HCT116 (cell line): ENCODE measurements at regions not wholly inside any gene's neighbourhood (a gene's known extent, or its start where the extent isn't known, plus 50 kb on each side); places are given as distances from the start of the nearest gene placed in this dataset.

Experiments
- CEBPB ChIP-seq: IDR thresholded peaks from 2 replicates; pipeline ENCODE4 v1.6.1; 2012; ENCODE audit warnings: low read depth
- EGR1 ChIP-seq: IDR thresholded peaks from 2 replicates; pipeline ENCODE4 v1.6.1; 2012; ENCODE audit warnings: low read depth
- EZH2 ChIP-seq: fragments of 200-600 bp; sonication (generic); IDR thresholded peaks from 2 replicates; pipeline ENCODE4 v1.6.1; 2017; ENCODE audit warnings: antibody characterized with exemption, mixed run types
- TF ChIP-seq, protein P1 (sequence below): IDR thresholded peaks from 2 replicates; pipeline ENCODE4 v1.6.1; 2012; ENCODE audit warnings: low read depth
- TF ChIP-seq, protein P2 (sequence below), 3 experiments: fragments of 200-600 bp in 1 of 3; sonication (generic) in 1 of 3; IDR thresholded peaks in 2 of 3; conservative IDR thresholded peaks in 1 of 3; 2 replicates each; pipeline ENCODE4 v1.5.1; 2012 to 2017; ENCODE audit warnings: low read depth in 2 of 3, low read length in 2 of 3, antibody characterized with exemption in 1 of 3, borderline replicate concordance in 1 of 3, control low read depth in 1 of 3, mild to moderate bottlenecking in 1 of 3, mixed read lengths in 1 of 3, mixed run types in 1 of 3, moderate library complexity in 1 of 3; ENCODE audit not compliant: insufficient read depth in 1 of 3

DNA sequence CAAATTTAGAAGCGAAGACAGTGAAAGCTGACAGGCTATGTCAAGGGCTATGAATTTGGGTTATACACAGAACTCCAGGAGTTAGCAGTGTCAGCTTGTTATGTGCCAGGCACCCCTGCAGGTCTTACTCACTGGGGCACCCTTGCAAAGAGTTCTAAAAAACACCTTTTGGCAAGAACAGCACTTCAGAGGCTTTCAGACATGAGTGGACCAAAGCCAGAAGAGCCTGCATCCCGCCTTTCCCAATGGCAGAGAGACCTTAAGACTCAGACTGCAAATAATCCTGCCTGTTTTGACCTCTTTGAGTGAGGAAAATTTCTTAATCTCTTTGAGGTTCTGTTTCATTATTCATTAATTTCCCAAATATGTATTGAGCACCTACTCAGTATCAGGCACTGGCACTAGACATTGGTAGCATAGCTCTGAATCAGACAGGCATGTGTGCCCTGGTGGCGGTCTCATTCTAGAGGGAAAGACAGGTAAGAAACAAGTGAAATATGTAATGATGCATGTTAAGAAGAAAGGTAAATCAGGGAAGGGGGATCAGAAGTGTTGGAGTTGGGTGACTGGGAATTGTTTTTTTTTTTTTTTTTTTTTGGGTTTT, 280.0 kb downstream of the KBTBD8 start:
- TF ChIP-seq, protein P1, sequence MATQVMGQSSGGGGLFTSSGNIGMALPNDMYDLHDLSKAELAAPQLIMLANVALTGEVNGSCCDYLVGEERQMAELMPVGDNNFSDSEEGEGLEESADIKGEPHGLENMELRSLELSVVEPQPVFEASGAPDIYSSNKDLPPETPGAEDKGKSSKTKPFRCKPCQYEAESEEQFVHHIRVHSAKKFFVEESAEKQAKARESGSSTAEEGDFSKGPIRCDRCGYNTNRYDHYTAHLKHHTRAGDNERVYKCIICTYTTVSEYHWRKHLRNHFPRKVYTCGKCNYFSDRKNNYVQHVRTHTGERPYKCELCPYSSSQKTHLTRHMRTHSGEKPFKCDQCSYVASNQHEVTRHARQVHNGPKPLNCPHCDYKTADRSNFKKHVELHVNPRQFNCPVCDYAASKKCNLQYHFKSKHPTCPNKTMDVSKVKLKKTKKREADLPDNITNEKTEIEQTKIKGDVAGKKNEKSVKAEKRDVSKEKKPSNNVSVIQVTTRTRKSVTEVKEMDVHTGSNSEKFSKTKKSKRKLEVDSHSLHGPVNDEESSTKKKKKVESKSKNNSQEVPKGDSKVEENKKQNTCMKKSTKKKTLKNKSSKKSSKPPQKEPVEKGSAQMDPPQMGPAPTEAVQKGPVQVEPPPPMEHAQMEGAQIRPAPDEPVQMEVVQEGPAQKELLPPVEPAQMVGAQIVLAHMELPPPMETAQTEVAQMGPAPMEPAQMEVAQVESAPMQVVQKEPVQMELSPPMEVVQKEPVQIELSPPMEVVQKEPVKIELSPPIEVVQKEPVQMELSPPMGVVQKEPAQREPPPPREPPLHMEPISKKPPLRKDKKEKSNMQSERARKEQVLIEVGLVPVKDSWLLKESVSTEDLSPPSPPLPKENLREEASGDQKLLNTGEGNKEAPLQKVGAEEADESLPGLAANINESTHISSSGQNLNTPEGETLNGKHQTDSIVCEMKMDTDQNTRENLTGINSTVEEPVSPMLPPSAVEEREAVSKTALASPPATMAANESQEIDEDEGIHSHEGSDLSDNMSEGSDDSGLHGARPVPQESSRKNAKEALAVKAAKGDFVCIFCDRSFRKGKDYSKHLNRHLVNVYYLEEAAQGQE, result no peak
- TF ChIP-seq, protein P2, sequence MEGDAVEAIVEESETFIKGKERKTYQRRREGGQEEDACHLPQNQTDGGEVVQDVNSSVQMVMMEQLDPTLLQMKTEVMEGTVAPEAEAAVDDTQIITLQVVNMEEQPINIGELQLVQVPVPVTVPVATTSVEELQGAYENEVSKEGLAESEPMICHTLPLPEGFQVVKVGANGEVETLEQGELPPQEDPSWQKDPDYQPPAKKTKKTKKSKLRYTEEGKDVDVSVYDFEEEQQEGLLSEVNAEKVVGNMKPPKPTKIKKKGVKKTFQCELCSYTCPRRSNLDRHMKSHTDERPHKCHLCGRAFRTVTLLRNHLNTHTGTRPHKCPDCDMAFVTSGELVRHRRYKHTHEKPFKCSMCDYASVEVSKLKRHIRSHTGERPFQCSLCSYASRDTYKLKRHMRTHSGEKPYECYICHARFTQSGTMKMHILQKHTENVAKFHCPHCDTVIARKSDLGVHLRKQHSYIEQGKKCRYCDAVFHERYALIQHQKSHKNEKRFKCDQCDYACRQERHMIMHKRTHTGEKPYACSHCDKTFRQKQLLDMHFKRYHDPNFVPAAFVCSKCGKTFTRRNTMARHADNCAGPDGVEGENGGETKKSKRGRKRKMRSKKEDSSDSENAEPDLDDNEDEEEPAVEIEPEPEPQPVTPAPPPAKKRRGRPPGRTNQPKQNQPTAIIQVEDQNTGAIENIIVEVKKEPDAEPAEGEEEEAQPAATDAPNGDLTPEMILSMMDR (IDR thresholded peaks at IDR 0.05 in 2 of 3, conservative IDR thresholded peaks at IDR 0.05 in 1 of 3; ENCODE audit: borderline replicate concordance in 1 of 3, insufficient read depth in 1 of 3, low read depth in 2 of 3, low read length in 2 of 3), result no peak
- TF ChIP-seq EZH2 (no peak), CEBPB (no peak), EGR1 (no peak)
